SH-SY5Y (cell line): ENCODE measurements at regions not wholly inside any gene's neighbourhood (a gene's known extent, or its start where the extent isn't known, plus 50 kb on each side); places are given as distances from the start of the nearest gene placed in this dataset.

Source experiments
- GATA2 ChIP-seq: IDR thresholded peaks from 2 replicates; pipeline ENCODE4 v1.6.1; 2011; ENCODE audit warnings: mild to moderate bottlenecking, low read depth, low read length
- GATA3 ChIP-seq: IDR thresholded peaks from 2 replicates; pipeline ENCODE4 v1.6.1; 2011; ENCODE audit warnings: low read depth, mild to moderate bottlenecking, low read length, moderate library complexity

GRCh38 chr2:133736674-133737073, 168.4 kb upstream of the NCKAP5 start:
- TF ChIP-seq GATA2 (no peak), GATA3 (no peak)
